LHCN-M2 (cell line): ENCODE measurements at regions not wholly inside any gene's neighbourhood (a gene's known extent, or its start where the extent isn't known, plus 50 kb on each side); places are given as distances from the start of the nearest gene placed in this dataset.
"Not testable (repeated sequence)": the region's sequence is repeated elsewhere in the genome, so short reads cannot be mapped to it uniquely, and the experiment has no call there.

Experiments used
- DNase-seq: peaks from one replicate; pipeline ENCODE4 v3.0.0-alpha.2; 2012; ENCODE audit warnings: low read depth

GRCh38 chr4:55251342-55251741, 94.7 kb upstream of the SRD5A3 start:
- DNase-seq, result no peak

- DNase-seq, result no peak
Measured at GRCh38 chr4:55251896-55252295, 94.1 kb upstream of the SRD5A3 start.

- no peak for DNase-seq
Measured at GRCh38 chr4:55253948-55254593, 92.0 kb upstream of the SRD5A3 start.

GRCh38 chr4:55255179-55255578, 90.9 kb upstream of the SRD5A3 start:
- DNase-seq, result peak; percentile 60

GRCh38 chr4:55256787-55257186, 89.3 kb upstream of the SRD5A3 start:
- DNase-seq, result no peak

- DNase-seq, result peak; percentile 7
Measured at GRCh38 chr4:55258152-55258865, 87.7 kb upstream of the SRD5A3 start.

GRCh38 chr4:55259294-55259693, 86.7 kb upstream of the SRD5A3 start:
- DNase-seq, result no peak

- no peak for DNase-seq
Measured at GRCh38 chr4:55269470-55269869, 76.6 kb upstream of the SRD5A3 start.

- DNase-seq, result no peak
Measured at GRCh38 chr4:55269995-55270394, 76.0 kb upstream of the SRD5A3 start.

- no peak for DNase-seq
Measured at GRCh38 chr4:55270481-55270880, 75.6 kb upstream of the SRD5A3 start.

- DNase-seq, result no peak
Measured at GRCh38 chr4:55272102-55272501, 73.9 kb upstream of the SRD5A3 start.

- DNase-seq, result no peak
Measured at GRCh38 chr4:55272589-55272988, 73.5 kb upstream of the SRD5A3 start.

GRCh38 chr4:55277011-55277410, 69.0 kb upstream of the SRD5A3 start:
- DNase-seq, result no peak

GRCh38 chr4:55278316-55278715, 67.7 kb upstream of the SRD5A3 start:
- DNase-seq, result no peak

GRCh38 chr4:55280474-55280873, 65.6 kb upstream of the SRD5A3 start:
- not testable (repeated sequence) for DNase-seq

GRCh38 chr4:55281118-55281683, 64.8 kb upstream of the SRD5A3 start:
- not testable (repeated sequence) for DNase-seq

GRCh38 chr4:55284331-55284730, 61.7 kb upstream of the SRD5A3 start:
- no peak for DNase-seq

GRCh38 chr4:55291227-55291640, 54.8 kb upstream of the SRD5A3 start:
- DNase-seq, result peak; percentile 35

GRCh38 chr4:55296096-55296495, 49.9 kb upstream of the SRD5A3 start:
- DNase-seq, result peak; percentile 25
